GM10248 (cell line): ENCODE measurements at regions not wholly inside any gene's neighbourhood (a gene's known extent, or its start where the extent isn't known, plus 50 kb on each side); places are given as distances from the start of the nearest gene placed in this dataset.

Experiments
- CTCF ChIA-PET: fragments of 300-600 bp; sonication (Branson Sonifier 250); formaldehyde crosslinking; extraction: SDS; loops from one replicate; lab custom pipeline; 2021; ENCODE audit warnings: antibody characterized with exemption; lab: Yijun Ruan, JAX
- POLR2A ChIA-PET: fragments of 350-650 bp; sonication (Branson Sonifier 250); formaldehyde crosslinking; extraction: SDS; loops from one replicate; lab custom pipeline; 2020; ENCODE audit warnings: antibody characterized with exemption; lab: Yijun Ruan, JAX
- DNase-seq: peaks from one replicate; pipeline ENCODE4 v3.0.0; 2012; ENCODE audit errors: extremely low spot score
- CTCF ChIP-seq: IDR thresholded peaks from 2 replicates; pipeline ENCODE4 v1.5.1; 2012; ENCODE audit warnings: mild to moderate bottlenecking, low read depth; ENCODE audit errors: extremely low read depth, missing control alignments, control extremely low read depth

GRCh38 chr9:118533101-118533500 is 828.9 kb downstream of the TLR4 start:
- POLR2A ChIA-PET: no interaction called here
- no peak for DNase-seq
- CTCF ChIA-PET: no interaction called here
- TF ChIP-seq CTCF: no peak

GRCh38 chr9:118533850-118534249 is 829.6 kb downstream of the TLR4 start:
- DNase-seq: no peak
- TF ChIP-seq CTCF: no peak
- ChIA-PET CTCF (no interaction called here), POLR2A (no interaction called here)

GRCh38 chr9:118536153-118536552 is 832.0 kb downstream of the TLR4 start:
- no peak for TF ChIP-seq CTCF
- CTCF ChIA-PET: no interaction called here
- POLR2A ChIA-PET: no interaction called here
- no peak for DNase-seq

GRCh38 chr9:118538959-118539358 is 830.3 kb downstream of the BRINP1 start:
- no peak for TF ChIP-seq CTCF
- CTCF ChIA-PET: interaction anchor here (1.2 kb wide), 1 partner anchor 123 kb away, joined by 3 read pairs; no protein-coding TSS in a partner anchor

GRCh38 chr9:118553465-118553864 is 815.8 kb downstream of the BRINP1 start:
- CTCF ChIA-PET: no interaction called here
- no peak for DNase-seq
- no peak for TF ChIP-seq CTCF
- POLR2A ChIA-PET: no interaction called here

More at GRCh38 chr9:118538959-118539358, 830.3 kb downstream of the BRINP1 start:
- DNase-seq: no peak
- POLR2A ChIA-PET: no interaction called here

- no peak for TF ChIP-seq CTCF
- CTCF ChIA-PET: no interaction called here
Measured at GRCh38 chr9:118554987-118555386, 814.2 kb downstream of the BRINP1 start.

GRCh38 chr9:118558026-118558425 is 811.2 kb downstream of the BRINP1 start:
- CTCF ChIA-PET: no interaction called here
- POLR2A ChIA-PET: no interaction called here
- no peak for DNase-seq
- TF ChIP-seq CTCF: no peak

More at GRCh38 chr9:118554987-118555386, 814.2 kb downstream of the BRINP1 start:
- POLR2A ChIA-PET: no interaction called here
- no peak for DNase-seq
